ENCODE measurements at regions not wholly inside any gene's neighbourhood (a gene's known extent, or its start where the extent isn't known, plus 50 kb on each side); places are given as distances from the start of the nearest gene placed in this dataset.

GRCh38 chr16:73615071-73615940, 567.4 kb upstream of the ZFHX3 start:
- H3K4me1 ChIP-seq (ENCODE audit: insufficient read depth, low read length), result peaks cover 14% of the 10 kb centered on the region; the same call in 1 of the 2 replicates
- H3K9ac ChIP-seq (ENCODE audit: low read depth, low read length), result no peak overlapping the region
- H3K36me3 ChIP-seq (ENCODE audit: insufficient read depth, low read depth, low read length), result no peaks in the 10 kb centered on the region
- H3K27ac ChIP-seq (ENCODE audit: low read length), result no peak overlapping the region
- no peaks in the 10 kb centered on the region for H3K9me3 ChIP-seq (ENCODE audit: insufficient read depth, low read depth, low read length)
- no peak overlapping the region for H3K4me3 ChIP-seq (ENCODE audit: low read length)
- no peaks in the 10 kb centered on the region for H3K27me3 ChIP-seq (ENCODE audit: insufficient read depth, low read length)

GRCh38 chr16:73614131-73614530, 566.2 kb upstream of the ZFHX3 start:
- no peaks in the 10 kb centered on the region for H3K27me3 ChIP-seq (ENCODE audit: insufficient read depth, low read length)

GRCh38 chr16:73610605-73611156, 562.8 kb upstream of the ZFHX3 start:
- Histone ChIP-seq H3K9ac (ENCODE audit: low read depth, low read length) (peak overlapping the region; percentile 7; the same call in 1 of the 2 replicates), H3K27ac (ENCODE audit: low read length) (no peak overlapping the region), H3K4me3 (ENCODE audit: low read length) (no peak overlapping the region), H3K36me3 (ENCODE audit: insufficient read depth, low read depth, low read length) (no peaks in the 10 kb centered on the region), H3K4me1 (ENCODE audit: insufficient read depth, low read length) (peaks cover 25% of the 10 kb centered on the region), H3K9me3 (ENCODE audit: insufficient read depth, low read depth, low read length) (no peaks in the 10 kb centered on the region), H3K27me3 (ENCODE audit: insufficient read depth, low read length) (no peaks in the 10 kb centered on the region)

More at GRCh38 chr16:73614131-73614530, 566.2 kb upstream of the ZFHX3 start:
- H3K36me3 ChIP-seq (ENCODE audit: insufficient read depth, low read depth, low read length), result no peaks in the 10 kb centered on the region
- H3K4me3 ChIP-seq (ENCODE audit: low read length), result no peak overlapping the region
- H3K27ac ChIP-seq (ENCODE audit: low read length), result no peak overlapping the region
- H3K4me1 ChIP-seq (ENCODE audit: insufficient read depth, low read length), result peaks cover 23% of the 10 kb centered on the region
- H3K9me3 ChIP-seq (ENCODE audit: insufficient read depth, low read depth, low read length), result no peaks in the 10 kb centered on the region
- no peak overlapping the region for H3K9ac ChIP-seq (ENCODE audit: low read depth, low read length)

GRCh38 chr16:73610160-73610559, 562.2 kb upstream of the ZFHX3 start:
- Histone ChIP-seq H3K9ac (ENCODE audit: low read depth, low read length) (peak overlapping the region; percentile 7; the same call in 1 of the 2 replicates), H3K4me1 (ENCODE audit: insufficient read depth, low read length) (peaks cover 30% of the 10 kb centered on the region), H3K9me3 (ENCODE audit: insufficient read depth, low read depth, low read length) (no peaks in the 10 kb centered on the region), H3K36me3 (ENCODE audit: insufficient read depth, low read depth, low read length) (no peaks in the 10 kb centered on the region), H3K27me3 (ENCODE audit: insufficient read depth, low read length) (no peaks in the 10 kb centered on the region), H3K4me3 (ENCODE audit: low read length) (no peak overlapping the region), H3K27ac (ENCODE audit: low read length) (no peak overlapping the region)

GRCh38 chr16:73608911-73609310, 561.0 kb upstream of the ZFHX3 start:
- Histone ChIP-seq H3K4me1 (ENCODE audit: insufficient read depth, low read length) (peaks cover 33% of the 10 kb centered on the region), H3K9ac (ENCODE audit: low read depth, low read length) (no peak overlapping the region), H3K36me3 (ENCODE audit: insufficient read depth, low read depth, low read length) (no peaks in the 10 kb centered on the region), H3K9me3 (ENCODE audit: insufficient read depth, low read depth, low read length) (no peaks in the 10 kb centered on the region), H3K27ac (ENCODE audit: low read length) (no peak overlapping the region), H3K4me3 (ENCODE audit: low read length) (no peak overlapping the region), H3K27me3 (ENCODE audit: insufficient read depth, low read length) (no peaks in the 10 kb centered on the region)

GRCh38 chr16:73605309-73605708, 557.4 kb upstream of the ZFHX3 start:
- H3K9me3 ChIP-seq (ENCODE audit: insufficient read depth, low read depth, low read length), result no peaks in the 10 kb centered on the region
- H3K36me3 ChIP-seq (ENCODE audit: insufficient read depth, low read depth, low read length), result no peaks in the 10 kb centered on the region
- no peak overlapping the region for H3K27ac ChIP-seq (ENCODE audit: low read length)
- H3K9ac ChIP-seq (ENCODE audit: low read depth, low read length), result no peak overlapping the region
- H3K27me3 ChIP-seq (ENCODE audit: insufficient read depth, low read length), result no peaks in the 10 kb centered on the region
- H3K4me1 ChIP-seq (ENCODE audit: insufficient read depth, low read length), result peaks cover 20% of the 10 kb centered on the region
- peak overlapping the region; percentile 32; the same call in 1 of the 2 replicates for H3K4me3 ChIP-seq (ENCODE audit: low read length)

- no peaks in the 10 kb centered on the region for H3K9me3 ChIP-seq (ENCODE audit: insufficient read depth, low read depth, low read length)
- H3K9ac ChIP-seq (ENCODE audit: low read depth, low read length), result no peak overlapping the region
- no peak overlapping the region for H3K27ac ChIP-seq (ENCODE audit: low read length)
- no peaks in the 10 kb centered on the region for H3K27me3 ChIP-seq (ENCODE audit: insufficient read depth, low read length)
- H3K4me3 ChIP-seq (ENCODE audit: low read length), result no peak overlapping the region
- no peaks in the 10 kb centered on the region for H3K36me3 ChIP-seq (ENCODE audit: insufficient read depth, low read depth, low read length)
- H3K4me1 ChIP-seq (ENCODE audit: insufficient read depth, low read length), result peaks cover 8% of the 10 kb centered on the region
Observed at GRCh38 chr16:73601911-73602310, 554.0 kb upstream of the ZFHX3 start.

- H3K36me3 ChIP-seq (ENCODE audit: insufficient read depth, low read depth, low read length), result no peaks in the 10 kb centered on the region
- no peak overlapping the region for H3K4me3 ChIP-seq (ENCODE audit: low read length)
- H3K27me3 ChIP-seq (ENCODE audit: insufficient read depth, low read length), result no peaks in the 10 kb centered on the region
- peaks cover under 1% of the 10 kb centered on the region for H3K4me1 ChIP-seq (ENCODE audit: insufficient read depth, low read length)
- H3K9me3 ChIP-seq (ENCODE audit: insufficient read depth, low read depth, low read length), result no peaks in the 10 kb centered on the region
- H3K9ac ChIP-seq (ENCODE audit: low read depth, low read length), result no peak overlapping the region
- no peak overlapping the region for H3K27ac ChIP-seq (ENCODE audit: low read length)
Observed at GRCh38 chr16:73599870-73600269, 551.9 kb upstream of the ZFHX3 start.

GRCh38 chr16:73599351-73599750, 551.4 kb upstream of the ZFHX3 start:
- Histone ChIP-seq H3K36me3 (ENCODE audit: insufficient read depth, low read depth, low read length) (no peaks in the 10 kb centered on the region), H3K27me3 (ENCODE audit: insufficient read depth, low read length) (no peaks in the 10 kb centered on the region), H3K9ac (ENCODE audit: low read depth, low read length) (no peak overlapping the region), H3K9me3 (ENCODE audit: insufficient read depth, low read depth, low read length) (no peaks in the 10 kb centered on the region), H3K4me3 (ENCODE audit: low read length) (no peak overlapping the region), H3K27ac (ENCODE audit: low read length) (no peak overlapping the region), H3K4me1 (ENCODE audit: insufficient read depth, low read length) (no peaks in the 10 kb centered on the region)

GRCh38 chr16:73584157-73584556, 536.2 kb upstream of the ZFHX3 start:
- H3K9ac ChIP-seq (ENCODE audit: low read depth, low read length), result no peak overlapping the region
- no peaks in the 10 kb centered on the region for H3K36me3 ChIP-seq (ENCODE audit: insufficient read depth, low read depth, low read length)
- H3K27me3 ChIP-seq (ENCODE audit: insufficient read depth, low read length), result no peaks in the 10 kb centered on the region
- no peak overlapping the region for H3K4me3 ChIP-seq (ENCODE audit: low read length)
- H3K4me1 ChIP-seq (ENCODE audit: insufficient read depth, low read length), result no peaks in the 10 kb centered on the region
- peaks cover 12% of the 10 kb centered on the region; the same call in 1 of the 2 replicates for H3K9me3 ChIP-seq (ENCODE audit: insufficient read depth, low read depth, low read length)
- no peak overlapping the region for H3K27ac ChIP-seq (ENCODE audit: low read length)

- Histone ChIP-seq H3K4me1 (ENCODE audit: insufficient read depth, low read length) (peaks cover 14% of the 10 kb centered on the region; the same call in 1 of the 2 replicates), H3K27me3 (ENCODE audit: insufficient read depth, low read length) (no peaks in the 10 kb centered on the region), H3K27ac (ENCODE audit: low read length) (no peak overlapping the region), H3K9me3 (ENCODE audit: insufficient read depth, low read depth, low read length) (no peaks in the 10 kb centered on the region), H3K36me3 (ENCODE audit: insufficient read depth, low read depth, low read length) (no peaks in the 10 kb centered on the region), H3K4me3 (ENCODE audit: low read length) (no peak overlapping the region), H3K9ac (ENCODE audit: low read depth, low read length) (peak overlapping the region; percentile 18; the same call in 1 of the 2 replicates)
Observed at GRCh38 chr16:73572135-73572828, 524.4 kb upstream of the ZFHX3 start.

Measured in iPS-20b (cell line).